GM12872 (cell line): ENCODE measurements at regions not wholly inside any gene's neighbourhood (a gene's known extent, or its start where the extent isn't known, plus 50 kb on each side); places are given as distances from the start of the nearest gene placed in this dataset.

Experiments
- CTCF ChIP-seq: IDR thresholded peaks from 3 replicates; pipeline ENCODE4 v1.5.1; 2011; ENCODE audit warnings: low read depth, mild to moderate bottlenecking, low read length, moderate library complexity; ENCODE audit not compliant: insufficient read depth

- no peak for TF ChIP-seq CTCF
These were observed 93.7 kb upstream of the USP15 start for GRCh38 chr12:62166525-62166924.

GRCh38 chr12:62168411-62168810, 91.8 kb upstream of the USP15 start:
- TF ChIP-seq CTCF = no peak

GRCh38 chr12:62170241-62170640, 90.0 kb upstream of the USP15 start:
- no peak for TF ChIP-seq CTCF

- no peak for TF ChIP-seq CTCF
These were observed 69.3 kb upstream of the USP15 start for GRCh38 chr12:62190689-62191490.

- TF ChIP-seq CTCF = no peak
These were observed 68.6 kb upstream of the USP15 start for GRCh38 chr12:62191491-62192179.

GRCh38 chr12:62192180-62192902, 67.9 kb upstream of the USP15 start:
- peak; percentile 63 for TF ChIP-seq CTCF

GRCh38 chr12:62192903-62193250, 67.3 kb upstream of the USP15 start:
- no peak for TF ChIP-seq CTCF
